ENCODE measurements at regions not wholly inside any gene's neighbourhood (a gene's known extent, or its start where the extent isn't known, plus 50 kb on each side); places are given as distances from the start of the nearest gene placed in this dataset.

DNA sequence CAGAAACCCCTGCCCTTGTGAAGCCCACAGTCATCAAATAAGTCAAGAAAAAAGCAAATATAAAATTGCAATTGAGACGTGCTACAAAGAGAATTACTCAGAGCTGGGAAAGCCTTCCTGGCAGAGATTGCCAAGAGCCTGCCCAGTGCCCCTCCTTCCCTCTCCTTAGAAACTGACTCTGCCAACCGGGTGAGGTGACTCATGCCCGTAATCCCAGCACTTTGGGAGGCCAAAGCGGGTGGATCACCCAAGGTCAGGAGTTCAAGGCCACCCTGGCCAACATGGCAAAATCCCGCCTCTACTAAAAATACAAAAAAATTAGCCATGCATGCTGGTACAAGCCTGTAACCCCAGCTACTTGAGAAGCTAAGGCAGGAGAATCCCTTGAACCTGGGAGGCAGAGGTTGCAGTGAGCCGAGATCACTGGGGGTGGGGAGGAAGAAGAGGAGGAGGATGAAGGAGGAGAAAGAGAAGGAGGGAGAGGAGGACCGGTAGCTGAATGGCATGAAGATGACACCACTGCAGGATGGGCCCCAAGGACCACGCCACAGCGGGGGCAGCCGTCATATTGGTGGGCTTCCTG is 76.1 kb upstream of the RTL6 start:
- DNase-seq (peak in 5 of 6 donors; percentile 34 to 69 (median 49)), FAIRE-seq (no peak), ATAC-seq (peak; percentile 85 to 88 (median 86))
- H3K27ac ChIP-seq, result no peak overlapping the region
- 36 to 43% methylated on average over 10 of the region's 10 CpGs for WGBS, 2 donors
- intact Hi-C loops (cut with DNase I), result no loop called here
- H3K27me3 ChIP-seq, result no peaks in the 10 kb centered on the region
- H3K36me3 ChIP-seq, result no peaks in the 10 kb centered on the region
- TF ChIP-seq, protein P1, sequence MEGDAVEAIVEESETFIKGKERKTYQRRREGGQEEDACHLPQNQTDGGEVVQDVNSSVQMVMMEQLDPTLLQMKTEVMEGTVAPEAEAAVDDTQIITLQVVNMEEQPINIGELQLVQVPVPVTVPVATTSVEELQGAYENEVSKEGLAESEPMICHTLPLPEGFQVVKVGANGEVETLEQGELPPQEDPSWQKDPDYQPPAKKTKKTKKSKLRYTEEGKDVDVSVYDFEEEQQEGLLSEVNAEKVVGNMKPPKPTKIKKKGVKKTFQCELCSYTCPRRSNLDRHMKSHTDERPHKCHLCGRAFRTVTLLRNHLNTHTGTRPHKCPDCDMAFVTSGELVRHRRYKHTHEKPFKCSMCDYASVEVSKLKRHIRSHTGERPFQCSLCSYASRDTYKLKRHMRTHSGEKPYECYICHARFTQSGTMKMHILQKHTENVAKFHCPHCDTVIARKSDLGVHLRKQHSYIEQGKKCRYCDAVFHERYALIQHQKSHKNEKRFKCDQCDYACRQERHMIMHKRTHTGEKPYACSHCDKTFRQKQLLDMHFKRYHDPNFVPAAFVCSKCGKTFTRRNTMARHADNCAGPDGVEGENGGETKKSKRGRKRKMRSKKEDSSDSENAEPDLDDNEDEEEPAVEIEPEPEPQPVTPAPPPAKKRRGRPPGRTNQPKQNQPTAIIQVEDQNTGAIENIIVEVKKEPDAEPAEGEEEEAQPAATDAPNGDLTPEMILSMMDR (IDR thresholded peaks at IDR 0.05), result no peak
- H3K9me3 ChIP-seq, result no peaks in the 10 kb centered on the region
- no peak overlapping the region for H3K4me3 ChIP-seq
- no peaks in the 10 kb centered on the region for H3K4me1 ChIP-seq

DNA sequence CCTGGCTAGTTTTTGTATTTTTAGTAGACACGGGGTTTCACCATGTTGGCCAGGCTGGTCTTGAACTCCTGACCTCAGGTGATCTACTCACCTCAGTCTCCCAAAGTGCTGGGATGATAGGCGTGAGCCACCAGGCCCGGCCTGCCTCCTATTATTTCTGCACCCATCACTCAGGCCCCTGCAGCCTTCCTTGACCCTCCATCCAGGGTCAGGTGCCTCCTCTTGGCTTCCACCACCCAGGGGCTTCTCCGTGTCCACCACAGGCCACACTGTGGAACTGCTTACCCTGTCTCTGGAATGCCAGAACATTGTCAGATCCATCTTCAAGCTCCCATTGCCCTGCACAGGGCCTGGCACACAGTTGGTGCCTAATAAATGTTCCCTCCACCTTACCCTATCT is 75.4 kb upstream of the RTL6 start:
- TF ChIP-seq, protein P1 (IDR thresholded peaks at IDR 0.05), result no peak
- no peak for FAIRE-seq

GRCh38 chr22:44572414-44573207 is 74.6 kb upstream of the RTL6 start:
- H3K27ac ChIP-seq, result no peak overlapping the region
- FAIRE-seq (no peak), DNase-seq (peak in 1 of 6 donors; percentile 48), ATAC-seq (no peak)
- H3K4me3 ChIP-seq, result no peak overlapping the region
- 68 to 75% methylated on average over 14 of the region's 14 CpGs for WGBS, 2 donors
- H3K27me3 ChIP-seq, result no peaks in the 10 kb centered on the region
- intact Hi-C loops (cut with DNase I), result no loop called here
- H3K9me3 ChIP-seq, result no peaks in the 10 kb centered on the region
- TF ChIP-seq, protein P1 (IDR thresholded peaks at IDR 0.05), result no peak
- no peaks in the 10 kb centered on the region for H3K4me1 ChIP-seq
- H3K36me3 ChIP-seq, result no peaks in the 10 kb centered on the region

More for the DNA sequence above, 75.4 kb upstream of the RTL6 start:
- ATAC-seq (no peak), DNase-seq (peak in 1 of 6 donors; percentile 35)
- H3K4me3 ChIP-seq, result no peak overlapping the region
- H3K36me3 ChIP-seq, result no peaks in the 10 kb centered on the region
- H3K9me3 ChIP-seq, result no peaks in the 10 kb centered on the region
- intact Hi-C loops (cut with DNase I), result no loop called here
- WGBS, 2 donors, result 78 to 85% methylated on average over 4 of the region's 4 CpGs
- H3K27me3 ChIP-seq, result no peaks in the 10 kb centered on the region
- H3K27ac ChIP-seq, result no peak overlapping the region
- no peaks in the 10 kb centered on the region for H3K4me1 ChIP-seq

GRCh38 chr22:44571566-44572413 is 73.8 kb upstream of the RTL6 start:
- ATAC-seq, result no peak
- Histone ChIP-seq H3K36me3 (no peaks in the 10 kb centered on the region), H3K27ac (no peak overlapping the region), H3K4me1 (no peaks in the 10 kb centered on the region), H3K9me3 (no peaks in the 10 kb centered on the region), H3K4me3 (no peak overlapping the region), H3K27me3 (no peaks in the 10 kb centered on the region)
- WGBS, 2 donors, result 66 to 75% methylated on average over 29 of the region's 29 CpGs
- TF ChIP-seq, protein P1 (IDR thresholded peaks at IDR 0.05), result no peak
- intact Hi-C loops (cut with DNase I), result no loop called here
- DNase-seq, result peak in 1 of 6 donors; percentile 38
- FAIRE-seq, result no peak

All from pancreas (tissue), 10 donors.